Fibroblast of the aortic adventitia (primary cell): ENCODE measurements at regions not wholly inside any gene's neighbourhood (a gene's known extent, or its start where the extent isn't known, plus 50 kb on each side); places are given as distances from the start of the nearest gene placed in this dataset.
A peak's percentile ranks its signal among the peaks of the same experiment; 100 is the strongest.

Experiments used
- DNase-seq: peaks from one replicate; pipeline ENCODE4 v3.0.0-alpha.2; 2010; ENCODE audit warnings: low read depth
- H3K4me3 ChIP-seq: 2 replicates; pipeline ENCODE4 v1.5.1; 2011; ENCODE audit warnings: low read depth, mild to moderate bottlenecking, control low read depth, low read length, moderate library complexity
- CTCF ChIP-seq: IDR thresholded peaks from 2 replicates; pipeline ENCODE4 v1.5.1; 2011; ENCODE audit warnings: mild to moderate bottlenecking, low read length, control low read depth, inconsistent platforms; ENCODE audit not compliant: insufficient read depth

- no peak for DNase-seq
- TF ChIP-seq CTCF = no peak
- no peak overlapping the region for H3K4me3 ChIP-seq
These were observed 909.8 kb downstream of the EFNB2 start for GRCh38 chr13:105625691-105626090.

GRCh38 chr13:105616333-105617075 lies 919.0 kb downstream of the EFNB2 start:
- no peak overlapping the region for H3K4me3 ChIP-seq
- TF ChIP-seq CTCF = no peak
- DNase-seq = no peak

GRCh38 chr13:105612541-105612940 lies 922.9 kb downstream of the EFNB2 start:
- no peak for TF ChIP-seq CTCF

GRCh38 chr13:105611424-105611823 lies 924.0 kb downstream of the EFNB2 start:
- TF ChIP-seq CTCF = no peak
- DNase-seq = peak; percentile 34
- no peak overlapping the region for H3K4me3 ChIP-seq

More at GRCh38 chr13:105612541-105612940, 922.9 kb downstream of the EFNB2 start:
- H3K4me3 ChIP-seq = no peak overlapping the region
- DNase-seq = no peak

GRCh38 chr13:105608104-105608503 lies 927.4 kb downstream of the EFNB2 start:
- H3K4me3 ChIP-seq = no peak overlapping the region
- TF ChIP-seq CTCF = no peak
- DNase-seq = no peak

- DNase-seq = no peak
- TF ChIP-seq CTCF = no peak
- no peak overlapping the region for H3K4me3 ChIP-seq
These were observed 928.0 kb downstream of the EFNB2 start for GRCh38 chr13:105607426-105607825.

GRCh38 chr13:105607016-105607415 lies 928.4 kb downstream of the EFNB2 start:
- no peak for TF ChIP-seq CTCF
- no peak overlapping the region for H3K4me3 ChIP-seq
- DNase-seq = no peak
